Common myeloid progenitor, CD34-positive (primary cell): ENCODE measurements at regions not wholly inside any gene's neighbourhood (a gene's known extent, or its start where the extent isn't known, plus 50 kb on each side); places are given as distances from the start of the nearest gene placed in this dataset.

Experiments used
- CTCF ChIA-PET: fragments of 350-600 bp; sonication (Branson Sonifier 250); formaldehyde crosslinking; loops from one replicate; lab custom pipeline; 2021; ENCODE audit warnings: antibody characterized with exemption; lab: Charles Lee
- POLR2A ChIA-PET: fragments of 350-600 bp; sonication (Branson Sonifier 250); formaldehyde crosslinking; loops from one replicate; lab custom pipeline; 2021; ENCODE audit warnings: antibody characterized with exemption; lab: Charles Lee
- DNase-seq, 3 donors: peaks; one replicate each; pipeline versions ENCODE4 v3.0.0 to v3.0.0-alpha.2; 2013
- H3K27ac ChIP-seq, 2 experiments: 1 replicate in 1 of 2; 2 replicates in 1 of 2; pipeline ENCODE4 v1.7.0; 2013; ENCODE audit warnings: inconsistent platforms in 2 of 2, low read length in 2 of 2, mild to moderate bottlenecking in 2 of 2, low read depth in 1 of 2, moderate library complexity in 1 of 2; ENCODE audit not compliant: severe bottlenecking in 2 of 2, insufficient read depth in 1 of 2, poor library complexity in 1 of 2
- H3K27me3 ChIP-seq, 5 experiments: replicated peaks in 2 of 5; 1 replicate in 3 of 5; 2 replicates in 2 of 5; pipeline versions ENCODE4 v1.6.1 to v1.7.0; 2013; ENCODE audit warnings: low read length in 4 of 5, mild to moderate bottlenecking in 2 of 5, moderate library complexity in 2 of 5, inconsistent platforms in 1 of 5; ENCODE audit not compliant: insufficient read depth in 5 of 5, control insufficient read depth in 4 of 5
- H3K36me3 ChIP-seq, 4 experiments: 1 replicate in 2 of 4; 2 replicates in 2 of 4; pipeline versions ENCODE4 v1.6.1 to v1.7.0; 2013; ENCODE audit warnings: low read length in 3 of 4, control low read depth in 1 of 4, mild to moderate bottlenecking in 1 of 4; ENCODE audit not compliant: control insufficient read depth in 4 of 4, insufficient read depth in 4 of 4
- H3K4me1 ChIP-seq, 4 experiments: 1 replicate in 3 of 4; 2 replicates in 1 of 4; pipeline versions ENCODE4 v1.6.1 to v1.7.1; 2013; ENCODE audit warnings: low read length in 3 of 4, mild to moderate bottlenecking in 3 of 4, control low read depth in 1 of 4, inconsistent platforms in 1 of 4, moderate library complexity in 1 of 4; ENCODE audit not compliant: control insufficient read depth in 4 of 4, insufficient read depth in 4 of 4; ENCODE audit errors: control extremely low read depth in 1 of 4
- H3K4me3 ChIP-seq, 7 experiments: 1 replicate in 4 of 7; 2 replicates in 3 of 7; pipeline versions ENCODE4 v1.5.1 to v1.7.0; 2013; ENCODE audit warnings: mild to moderate bottlenecking in 7 of 7, low read length in 6 of 7, moderate library complexity in 6 of 7, inconsistent platforms in 2 of 7, low read depth in 2 of 7, control low read depth in 1 of 7; ENCODE audit not compliant: insufficient read depth in 4 of 7, control insufficient read depth in 1 of 7; ENCODE audit errors: extremely low read depth in 1 of 7
- H3K9me3 ChIP-seq, 5 experiments: 1 replicate in 4 of 5; 2 replicates in 1 of 5; pipeline versions ENCODE4 v1.6.1 to v1.7.1; 2013; ENCODE audit warnings: low read length in 4 of 5, mild to moderate bottlenecking in 2 of 5, inconsistent platforms in 1 of 5, low read depth in 1 of 5, moderate library complexity in 1 of 5; ENCODE audit not compliant: control insufficient read depth in 4 of 5, insufficient read depth in 2 of 5; ENCODE audit errors: control extremely low read depth in 1 of 5
- WGBS: methylation state at CpG from one replicate; pipeline ENCODE4 v1.1.5; 2013; ENCODE audit not compliant: insufficient coverage; 5-methylcytosine and 5-hydroxymethylcytosine counted together

DNA sequence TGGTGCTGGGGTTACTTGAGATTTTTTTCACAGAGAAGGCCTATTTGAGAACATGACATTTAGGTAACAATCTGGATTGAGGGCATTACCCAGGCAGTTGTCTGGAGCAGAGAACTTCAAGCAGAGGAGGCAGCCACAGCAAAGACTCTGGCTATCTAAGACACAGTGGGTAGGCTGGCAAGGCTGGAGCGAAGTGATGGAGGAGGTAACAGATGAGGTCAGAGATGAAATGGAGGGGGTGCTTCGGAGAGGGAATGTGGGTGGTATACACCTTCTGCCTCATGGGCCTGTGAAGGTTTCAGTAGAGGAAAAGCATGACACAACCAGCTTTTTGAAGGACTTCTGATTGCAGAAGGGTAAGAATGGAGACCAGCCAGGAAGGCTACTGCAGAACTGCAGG is 65.9 kb downstream of the TMEM174 start:
- ChIA-PET CTCF (no interaction called here), POLR2A (no interaction called here)
- H3K4me1 ChIP-seq, result peaks cover 0 to under 1% (median under 1%) of the 10 kb centered on the region in 4 experiments
- H3K27me3 ChIP-seq, result peaks cover 18 to 90% (median 52%) of the 10 kb centered on the region in 5 experiments
- DNase-seq, result no peak
- no peak overlapping the region for H3K4me3 ChIP-seq
- no peak overlapping the region for H3K27ac ChIP-seq
- WGBS, result 89% methylated on average over 2 of the region's 2 CpGs
- peaks cover 0 to 3% (median 0%) of the 10 kb centered on the region in 5 experiments for H3K9me3 ChIP-seq
- H3K36me3 ChIP-seq, result no peaks in the 10 kb centered on the region

DNA sequence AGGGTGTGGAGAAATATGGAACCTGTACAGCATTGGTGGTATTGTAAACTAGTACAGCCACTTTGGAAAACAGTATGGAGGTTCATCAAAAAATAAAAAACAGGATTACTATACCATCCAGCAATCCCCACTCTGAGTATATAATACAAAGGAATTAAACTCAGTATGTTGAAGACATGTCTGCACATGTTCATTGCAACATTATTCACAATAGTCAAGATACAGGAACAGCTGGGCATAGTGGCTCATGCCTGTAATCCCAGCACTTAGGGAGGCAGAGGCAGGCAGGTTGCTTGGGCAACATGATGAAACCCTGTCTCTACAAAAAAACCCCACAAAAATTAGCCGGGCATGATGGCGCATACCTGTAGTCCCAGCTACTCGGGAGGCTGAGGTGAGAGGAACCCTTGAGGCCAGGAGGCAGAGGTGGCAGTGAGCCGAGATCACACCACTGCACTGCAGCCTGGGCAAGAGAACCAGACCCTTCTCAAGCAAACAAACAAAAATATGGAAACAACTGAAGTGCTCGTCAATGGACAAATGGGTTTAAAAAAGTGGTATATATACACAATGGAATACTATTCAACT is 63.6 kb downstream of the TMEM174 start:
- Histone ChIP-seq H3K27ac (no peak overlapping the region), H3K4me1 (peaks cover 0 to 20% (median 14%) of the 10 kb centered on the region in 4 experiments), H3K4me3 (no peak overlapping the region), H3K9me3 (peaks cover 0 to 1% (median 0%) of the 10 kb centered on the region in 5 experiments), H3K36me3 (no peaks in the 10 kb centered on the region), H3K27me3 (peaks cover 12 to 94% (median 66%) of the 10 kb centered on the region in 5 experiments)
- ChIA-PET CTCF (no interaction called here), POLR2A (no interaction called here)
- no peak for DNase-seq
- WGBS, result 86% methylated on average over 4 of the region's 5 CpGs

DNA sequence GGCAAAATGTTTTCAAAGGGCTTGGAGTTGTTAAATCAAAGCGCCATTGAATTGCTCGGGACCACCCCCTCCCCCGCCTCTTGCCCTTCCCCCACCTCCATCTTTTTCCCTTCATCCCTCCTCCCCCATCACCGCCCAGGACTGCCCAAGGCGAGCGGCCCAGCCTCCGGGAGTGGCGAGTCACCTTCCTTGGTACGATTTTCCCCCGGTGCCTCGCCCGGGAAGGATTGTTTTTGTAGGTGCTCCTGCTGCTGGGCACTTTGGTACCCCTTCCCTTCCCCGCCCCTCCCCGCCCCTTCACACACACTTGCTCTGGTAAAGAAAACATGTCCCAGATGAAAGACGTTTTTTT is 61.2 kb downstream of the TMEM174 start:
- ChIA-PET POLR2A (no interaction called here), CTCF (no interaction called here)
- peaks cover 15 to 95% (median 71%) of the 10 kb centered on the region in 5 experiments for H3K27me3 ChIP-seq
- H3K4me1 ChIP-seq, result peaks cover 0 to 20% (median 14%) of the 10 kb centered on the region in 4 experiments
- H3K36me3 ChIP-seq, result no peaks in the 10 kb centered on the region
- peaks cover 0 to 1% (median 0%) of the 10 kb centered on the region in 5 experiments for H3K9me3 ChIP-seq
- no peak overlapping the region for H3K27ac ChIP-seq
- no peak for DNase-seq
- 10% methylated on average over 5 of the region's 15 CpGs for WGBS
- peak overlapping the region in 2 of 7 experiments; percentile 36 to 55 for H3K4me3 ChIP-seq

DNA sequence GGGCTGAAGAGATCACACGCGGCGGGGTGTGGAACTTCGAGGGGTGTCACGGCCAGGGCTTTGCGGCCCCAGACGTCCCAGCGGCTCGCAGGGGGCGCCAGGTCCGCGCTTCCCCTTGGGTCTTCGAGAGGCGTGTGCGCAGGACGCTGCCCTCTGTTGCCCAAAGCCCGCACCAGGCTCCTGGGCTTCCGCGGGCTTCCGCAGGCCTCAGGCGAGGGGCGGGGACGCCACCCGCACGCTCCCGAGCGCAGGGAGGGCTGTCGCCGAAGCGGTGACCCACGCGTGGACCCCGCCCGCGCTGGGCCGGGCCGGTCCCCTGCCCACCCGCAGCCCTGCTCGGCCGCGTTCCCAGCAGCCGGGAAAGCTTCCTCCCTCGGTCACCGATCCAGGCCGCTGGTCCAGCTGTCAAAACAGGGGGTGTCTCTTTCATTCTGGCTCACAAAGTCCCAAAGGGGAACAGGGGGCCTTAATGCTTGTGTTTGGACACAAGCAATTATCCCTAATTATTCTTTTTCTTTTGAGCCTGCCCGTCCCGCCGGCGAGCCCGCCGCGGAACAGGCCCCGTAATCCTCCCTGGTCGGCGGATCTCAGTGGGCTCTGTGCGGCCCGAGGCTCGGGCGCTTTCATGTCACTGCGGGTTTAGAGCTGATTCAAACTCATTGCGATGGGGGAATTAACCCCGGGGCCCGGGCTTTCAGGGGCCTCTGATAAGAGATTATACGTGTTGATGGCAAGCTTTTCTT is 60.6 kb downstream of the TMEM174 start:
- ChIA-PET CTCF (interaction anchor here (1.0 kb wide), 1 partner anchor 9 kb away, joined by 3 read pairs; no protein-coding TSS in a partner anchor), POLR2A (interaction anchor here (1.1 kb wide), 1 partner anchor 9 kb away, joined by 3 read pairs; no protein-coding TSS in a partner anchor)
- Histone ChIP-seq H3K27ac (no peak overlapping the region), H3K4me3 (peak overlapping the region in 4 of 7 experiments; percentile 3 to 57 (median 46)), H3K27me3 (peaks cover 21 to 95% (median 71%) of the 10 kb centered on the region in 5 experiments), H3K4me1 (peaks cover 0 to 20% (median 14%) of the 10 kb centered on the region in 4 experiments), H3K36me3 (no peaks in the 10 kb centered on the region), H3K9me3 (peaks cover 0 to 1% (median 0%) of the 10 kb centered on the region in 5 experiments)
- WGBS, result under 1% methylated on average over 56 of the region's 64 CpGs
- DNase-seq, result peak in 2 of 3 donors; percentile 30 to 43

DNA sequence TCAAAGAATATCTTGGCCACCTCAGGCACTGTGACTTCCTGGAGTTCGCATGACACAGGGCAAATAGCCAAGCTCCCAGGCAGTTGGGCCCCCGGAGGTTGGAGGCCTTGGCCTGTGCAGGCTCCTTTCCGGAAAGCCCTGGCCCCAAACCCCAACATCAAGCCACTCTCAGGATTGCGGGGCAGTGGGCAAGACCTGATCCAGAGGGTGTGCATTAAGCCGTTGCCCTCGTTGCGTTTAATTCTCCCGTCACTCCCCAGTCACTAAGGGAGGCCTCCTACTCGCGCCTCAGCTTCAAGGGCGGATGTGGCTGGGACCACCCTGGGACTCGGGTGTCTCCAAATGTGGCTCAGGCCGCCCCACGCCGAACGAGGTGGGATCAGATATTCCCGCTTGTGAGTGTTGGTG is 60.1 kb downstream of the TMEM174 start:
- Histone ChIP-seq H3K4me3 (peak overlapping the region in 2 of 7 experiments; percentile 55 to 57), H3K9me3 (peaks cover 0 to 1% (median 0%) of the 10 kb centered on the region in 5 experiments), H3K27me3 (peaks cover 20 to 97% (median 72%) of the 10 kb centered on the region in 5 experiments), H3K27ac (no peak overlapping the region), H3K36me3 (no peaks in the 10 kb centered on the region), H3K4me1 (peaks cover 0 to 20% (median 14%) of the 10 kb centered on the region in 4 experiments)
- ChIA-PET CTCF (interaction anchor here (1.0 kb wide), 1 partner anchor 8 kb away, joined by 3 read pairs; no protein-coding TSS in a partner anchor), POLR2A (interaction anchor here (1.1 kb wide), 1 partner anchor 8 kb away, joined by 3 read pairs; no protein-coding TSS in a partner anchor)
- 6% methylated on average over 15 of the region's 17 CpGs for WGBS
- peak in 2 of 3 donors; percentile 48 to 54 for DNase-seq

DNA sequence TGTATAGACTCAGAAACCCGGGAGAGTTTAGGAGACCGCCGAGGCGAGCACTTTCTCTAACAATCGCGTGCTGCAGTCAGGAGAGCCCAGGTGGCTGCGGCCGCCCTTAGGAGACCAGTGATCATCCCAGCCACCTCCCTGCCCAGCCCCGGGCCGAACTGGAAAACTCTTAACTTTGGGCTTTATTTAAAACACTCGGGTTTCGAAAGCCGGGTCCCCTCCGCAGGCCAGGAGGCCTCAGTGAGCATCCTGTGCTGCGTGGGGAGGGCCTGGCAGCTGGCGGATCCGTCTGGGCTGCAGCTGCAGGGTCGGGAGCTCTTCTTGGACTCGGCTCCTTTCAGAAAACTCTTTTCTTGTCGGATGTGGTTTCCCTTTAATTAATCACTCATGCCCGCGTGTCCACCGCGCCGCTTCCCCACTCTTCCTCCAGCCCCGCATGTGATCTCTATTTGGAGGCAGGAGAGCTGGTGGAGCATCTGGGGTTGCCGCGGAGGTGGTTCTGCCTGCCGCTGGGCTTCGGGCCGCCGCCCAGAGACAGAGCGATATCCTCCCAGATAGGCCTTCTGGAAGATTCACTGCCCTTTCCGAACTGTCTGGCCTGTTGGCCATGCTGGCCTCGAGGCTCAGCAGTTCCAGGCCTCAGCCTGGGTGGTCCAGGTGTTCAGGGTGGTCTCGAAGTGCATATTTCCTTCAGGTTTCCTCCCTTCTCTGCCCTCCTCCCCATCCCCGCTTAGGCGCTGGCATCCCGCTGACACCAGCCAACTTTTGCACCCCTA is 59.5 kb downstream of the TMEM174 start:
- peak in 2 of 3 donors; percentile 43 to 54 for DNase-seq

More for the DNA sequence above, 59.5 kb downstream of the TMEM174 start:
- Histone ChIP-seq H3K27me3 (peaks cover 22 to 98% (median 71%) of the 10 kb centered on the region in 5 experiments), H3K9me3 (peaks cover 0 to 3% (median 1%) of the 10 kb centered on the region in 5 experiments), H3K4me1 (peaks cover 0 to 20% (median 14%) of the 10 kb centered on the region in 4 experiments), H3K27ac (no peak overlapping the region), H3K36me3 (no peaks in the 10 kb centered on the region), H3K4me3 (no peak overlapping the region)
- WGBS, result 2% methylated on average over 38 of the region's 39 CpGs
- ChIA-PET CTCF (interaction anchor here (1.0 to 1.2 kb wide), 2 partner anchors 8 to 17 kb away, joined by 3 to 5 read pairs; no protein-coding TSS in a partner anchor), POLR2A (interaction anchor here (1.1 kb wide), 1 partner anchor 8 kb away, joined by 3 read pairs; no protein-coding TSS in a partner anchor)
